CD4-positive, alpha-beta T cell (primary cell): ENCODE measurements at regions not wholly inside any gene's neighbourhood (a gene's known extent, or its start where the extent isn't known, plus 50 kb on each side); places are given as distances from the start of the nearest gene placed in this dataset.

ENCODE experiments used
- ATAC-seq: fragments of 200-7000 bp; cut with Tn5 transposase; one replicate; pipeline ENCODE4 v1.10.0; 2022; ENCODE audit warnings: mild to moderate bottlenecking; ENCODE audit not compliant: poor library complexity
- CTCF ChIA-PET: fragments of 350-600 bp; sonication (Branson Sonifier 250); formaldehyde crosslinking; loops from one replicate; lab custom pipeline; 2021; ENCODE audit warnings: antibody characterized with exemption, inconsistent platforms; lab: Charles Lee
- POLR2A ChIA-PET: fragments of 350-600 bp; sonication (Branson Sonifier 250); formaldehyde crosslinking; loops from one replicate; lab custom pipeline; 2021; ENCODE audit warnings: antibody characterized with exemption, inconsistent platforms; lab: Charles Lee
- DNase-seq, 14 experiments: peaks; one replicate each; pipeline ENCODE4 v3.0.0-alpha.2; 2013 to 2020; ENCODE audit warnings: mixed read lengths in 2 of 14
- H3K27ac ChIP-seq, 2 donors: one replicate each; pipeline versions ENCODE4 v1.5.1 to v1.7.0; 2013; ENCODE audit warnings: low read length in 2 of 2, low read depth in 1 of 2, mild to moderate bottlenecking in 1 of 2
- H3K27me3 ChIP-seq, 2 experiments: 1 replicate in 1 of 2; 2 replicates in 1 of 2; pipeline versions ENCODE4 v1.6.1 to v1.7.0; 2013; ENCODE audit warnings: low read length in 2 of 2, control low read depth in 1 of 2, mild to moderate bottlenecking in 1 of 2, moderate library complexity in 1 of 2; ENCODE audit not compliant: insufficient read depth in 2 of 2, control insufficient read depth in 1 of 2
- H3K36me3 ChIP-seq: one replicate; pipeline ENCODE4 v1.6.1; 2013; ENCODE audit warnings: low read length, control low read depth; ENCODE audit not compliant: insufficient read depth
- H3K4me1 ChIP-seq: one replicate; pipeline ENCODE4 v1.6.1; 2013; ENCODE audit warnings: low read length, control low read depth; ENCODE audit not compliant: insufficient read depth
- H3K4me3 ChIP-seq: one replicate; pipeline ENCODE4 v1.5.1; 2013; ENCODE audit warnings: mild to moderate bottlenecking, low read length, moderate library complexity
- H3K9me3 ChIP-seq, 2 experiments: 1 replicate in 1 of 2; 2 replicates in 1 of 2; pipeline versions ENCODE4 v1.6.1 to v1.7.0; 2013; ENCODE audit warnings: low read length in 2 of 2, mild to moderate bottlenecking in 2 of 2, control low read depth in 1 of 2, moderate library complexity in 1 of 2; ENCODE audit not compliant: control insufficient read depth in 1 of 2, insufficient read depth in 1 of 2
- H3K27ac Mint-ChIP-seq: one replicate; pipeline ENCODE4 v1.8.0; 2020; ENCODE audit warnings: mixed read lengths
- H3K27me3 Mint-ChIP-seq: one replicate; pipeline ENCODE4 v1.8.0; 2021; ENCODE audit warnings: mixed read lengths
- H3K36me3 Mint-ChIP-seq: one replicate; pipeline ENCODE4 v1.8.0; 2021; ENCODE audit warnings: low read depth, mixed read lengths
- H3K4me1 Mint-ChIP-seq: one replicate; pipeline ENCODE4 v1.8.0; 2021; ENCODE audit warnings: low read depth, mixed read lengths
- H3K4me3 Mint-ChIP-seq: one replicate; pipeline ENCODE4 v1.8.0; 2020; ENCODE audit warnings: mild to moderate bottlenecking, mixed read lengths
- H3K9me3 Mint-ChIP-seq: one replicate; pipeline ENCODE4 v1.8.0; 2020; ENCODE audit warnings: mixed read lengths
- CTCF ChIP-seq: fragments of 200-600 bp; IDR thresholded peaks from one replicate; pipeline ENCODE4 v1.8.0; 2022; ENCODE audit warnings: antibody characterized with exemption, mild to moderate bottlenecking
- intact Hi-C, 2 experiments: fragments of 100-400 bp; cut with DNase I in 1 of 2; cut with micrococcal nuclease in 1 of 2; formaldehyde crosslinking; loops; one replicate each; pipeline versions ENCODE4 v1.15.1 to v1.9.0; 2023 to 2025; cut with DNase I, micrococcal nuclease

- Histone ChIP-seq H3K36me3 (no peaks in the 10 kb centered on the region), H3K27ac (no peak overlapping the region), H3K27me3 (no peaks in the 10 kb centered on the region), H3K4me1 (no peaks in the 10 kb centered on the region), H3K4me3 (no peak overlapping the region), H3K9me3 (peaks cover 8 to 17% of the 10 kb centered on the region in 2 experiments)
- Mint-ChIP-seq H3K9me3 (peaks cover 7% of the 10 kb centered on the region), H3K36me3 (no peaks in the 10 kb centered on the region), H3K4me3 (no peak overlapping the region), H3K27ac (no peak overlapping the region), H3K4me1 (no peaks in the 10 kb centered on the region), H3K27me3 (peaks cover 18% of the 10 kb centered on the region)
- ChIA-PET CTCF (no interaction called here), POLR2A (no interaction called here)
- intact Hi-C loops = no loop called here
- TF ChIP-seq CTCF = no peak
- no peak for ATAC-seq
- DNase-seq = no peak
Measured at GRCh38 chr15:62257996-62258521, 93.0 kb upstream of the C2CD4B start.

- peaks cover 10% of the 10 kb centered on the region for H3K9me3 Mint-ChIP-seq
- intact Hi-C loops = no loop called here
- CTCF ChIA-PET = no interaction called here
Measured at GRCh38 chr15:62262305-62262941, 97.3 kb upstream of the C2CD4B start.

GRCh38 chr15:62264196-62264595 lies 99.1 kb upstream of the C2CD4B start:
- Histone ChIP-seq H3K36me3 (no peaks in the 10 kb centered on the region), H3K4me3 (no peak overlapping the region), H3K9me3 (peaks cover 28 to 30% of the 10 kb centered on the region in 2 experiments), H3K27me3 (peaks cover 0 to 2% of the 10 kb centered on the region in 2 experiments), H3K4me1 (no peaks in the 10 kb centered on the region), H3K27ac (no peak overlapping the region)
- Mint-ChIP-seq H3K27me3 (no peaks in the 10 kb centered on the region), H3K4me1 (no peaks in the 10 kb centered on the region), H3K36me3 (peaks cover 12% of the 10 kb centered on the region), H3K4me3 (no peak overlapping the region), H3K27ac (no peak overlapping the region), H3K9me3 (peaks cover 19% of the 10 kb centered on the region)
- no peak for ATAC-seq
- DNase-seq = no peak
- TF ChIP-seq CTCF = no peak
- ChIA-PET CTCF (no interaction called here), POLR2A (no interaction called here)
- intact Hi-C loops = no loop called here

More at GRCh38 chr15:62262305-62262941, 97.3 kb upstream of the C2CD4B start:
- POLR2A ChIA-PET = no interaction called here
- Mint-ChIP-seq H3K27me3 (no peaks in the 10 kb centered on the region), H3K36me3 (peaks cover 6% of the 10 kb centered on the region), H3K4me1 (no peaks in the 10 kb centered on the region), H3K27ac (no peak overlapping the region), H3K4me3 (no peak overlapping the region)
- Histone ChIP-seq H3K36me3 (no peaks in the 10 kb centered on the region), H3K9me3 (peaks cover 17 to 20% of the 10 kb centered on the region in 2 experiments), H3K27me3 (peaks cover 0 to 2% of the 10 kb centered on the region in 2 experiments), H3K4me1 (no peaks in the 10 kb centered on the region), H3K4me3 (no peak overlapping the region), H3K27ac (no peak overlapping the region)
- no peak for DNase-seq
- TF ChIP-seq CTCF = no peak
- ATAC-seq = no peak
